ENCODE measurements at regions not wholly inside any gene's neighbourhood (a gene's known extent, or its start where the extent isn't known, plus 50 kb on each side); places are given as distances from the start of the nearest gene placed in this dataset.

DNA sequence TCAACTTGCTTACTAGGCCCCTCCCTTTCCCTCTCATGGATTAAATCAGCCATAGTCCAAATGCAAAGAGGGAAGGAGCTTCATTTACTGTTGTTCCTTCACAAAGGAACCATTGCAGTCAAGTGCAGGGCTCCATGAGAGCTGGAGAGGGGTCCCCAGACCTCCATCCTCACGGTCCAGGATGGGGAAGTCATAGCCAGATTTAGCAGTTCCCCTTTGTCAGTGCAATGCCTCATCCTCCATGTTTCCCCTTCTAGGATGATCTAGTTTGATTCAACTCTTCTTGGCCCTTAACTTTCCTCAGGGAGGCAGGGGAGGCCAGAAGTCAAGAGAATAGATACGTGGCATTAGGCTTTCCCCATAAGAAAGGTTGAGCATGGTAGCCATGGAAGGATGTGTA is 66.5 kb upstream of the FUCA2 start:
- intact Hi-C loops (cut with DNase I): loop anchor here in 3 of 4 donors (5.0 to 10.0 kb wide), 4 partner anchors 264 to 439 kb away; partner anchors contain the start of gene LTV1 (in 2 of the 3)
- no peaks in the 10 kb centered on the region for H3K9me3 ChIP-seq (ENCODE audit: control insufficient read depth, low read length)
- H3K4me3 ChIP-seq (ENCODE audit: low read length): no peak overlapping the region
- DNase-seq: no peak
- H3K27ac ChIP-seq (ENCODE audit: low read length): no peak overlapping the region
- WGBS: 69% methylated on average over 2 of the region's 2 CpGs
- H3K27me3 ChIP-seq (ENCODE audit: control insufficient read depth, insufficient read depth): no peaks in the 10 kb centered on the region
- H3K4me1 ChIP-seq (ENCODE audit: control insufficient read depth, insufficient read depth, low read length): no peaks in the 10 kb centered on the region
- ATAC-seq: no peak

- Histone ChIP-seq H3K27ac (ENCODE audit: low read length) (no peak overlapping the region), H3K4me1 (ENCODE audit: control insufficient read depth, insufficient read depth, low read length) (no peaks in the 10 kb centered on the region), H3K4me3 (ENCODE audit: low read length) (no peak overlapping the region), H3K27me3 (ENCODE audit: control insufficient read depth, insufficient read depth) (no peaks in the 10 kb centered on the region), H3K9me3 (ENCODE audit: control insufficient read depth, low read length) (no peaks in the 10 kb centered on the region)
- intact Hi-C loops (cut with DNase I): loop anchor here in 3 of 4 donors (1.0 to 10.0 kb wide), 5 partner anchors 266 to 441 kb away; partner anchors contain the start of gene LTV1 (in 2 of the 3)
- no peak for ATAC-seq
- WGBS: 60% methylated on average over 6 of the region's 6 CpGs
- DNase-seq: no peak
These were observed 64.4 kb upstream of the FUCA2 start for GRCh38 chr6:143575901-143576426.

GRCh38 chr6:143575440-143575839 is 63.9 kb upstream of the FUCA2 start:
- Histone ChIP-seq H3K9me3 (ENCODE audit: control insufficient read depth, low read length) (no peaks in the 10 kb centered on the region), H3K27me3 (ENCODE audit: control insufficient read depth, insufficient read depth) (no peaks in the 10 kb centered on the region), H3K4me1 (ENCODE audit: control insufficient read depth, insufficient read depth, low read length) (no peaks in the 10 kb centered on the region), H3K27ac (ENCODE audit: low read length) (no peak overlapping the region), H3K4me3 (ENCODE audit: low read length) (no peak overlapping the region)
- intact Hi-C loops (cut with DNase I): loop anchor here in 3 of 4 donors (1.0 to 10.0 kb wide), 5 partner anchors 267 to 442 kb away; partner anchors contain the start of gene LTV1 (in 2 of the 3)
- 10% methylated on average over 5 of the region's 5 CpGs for WGBS
- DNase-seq (no peak), ATAC-seq (peak; percentile 81 to 88)

- H3K27ac ChIP-seq (ENCODE audit: low read length): no peak overlapping the region
- intact Hi-C loops (cut with DNase I): loop anchor here in 2 of 4 donors (5.0 to 10.0 kb wide), 2 partner anchors 275 to 442 kb away; partner anchors contain the start of gene LTV1 (in 1 of the 2)
- DNase-seq (no peak), ATAC-seq (no peak)
- H3K27me3 ChIP-seq (ENCODE audit: control insufficient read depth, insufficient read depth): no peaks in the 10 kb centered on the region
- WGBS: 77% methylated on average over 13 of the region's 13 CpGs
- H3K4me3 ChIP-seq (ENCODE audit: low read length): no peak overlapping the region
- no peaks in the 10 kb centered on the region for H3K9me3 ChIP-seq (ENCODE audit: control insufficient read depth, low read length)
- H3K4me1 ChIP-seq (ENCODE audit: control insufficient read depth, insufficient read depth, low read length): no peaks in the 10 kb centered on the region
These were observed 58.8 kb upstream of the FUCA2 start for GRCh38 chr6:143570147-143570853.

DNA sequence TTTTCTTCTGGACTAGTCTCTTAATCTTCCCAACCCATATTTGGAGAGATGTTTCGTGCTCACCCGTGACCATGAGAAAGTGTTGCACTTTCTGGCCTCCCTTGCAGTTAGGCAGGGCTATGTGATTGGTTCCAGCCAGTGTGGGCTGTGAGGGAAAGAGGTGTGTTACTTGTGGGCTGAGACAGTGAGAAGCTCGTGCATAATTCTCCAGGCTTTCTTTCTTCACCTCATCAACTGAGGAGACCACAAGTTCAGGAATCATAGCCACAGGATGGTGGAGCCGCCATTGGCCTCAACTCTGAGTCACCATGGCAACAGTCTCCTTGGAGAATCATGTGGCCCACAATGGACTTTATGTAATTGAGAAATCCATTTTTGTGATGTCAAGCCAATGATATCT is 57.5 kb upstream of the FUCA2 start:
- ATAC-seq (no peak), DNase-seq (no peak)
- Histone ChIP-seq H3K27ac (ENCODE audit: low read length) (no peak overlapping the region), H3K27me3 (ENCODE audit: control insufficient read depth, insufficient read depth) (no peaks in the 10 kb centered on the region), H3K9me3 (ENCODE audit: control insufficient read depth, low read length) (no peaks in the 10 kb centered on the region), H3K4me1 (ENCODE audit: control insufficient read depth, insufficient read depth, low read length) (no peaks in the 10 kb centered on the region), H3K4me3 (ENCODE audit: low read length) (no peak overlapping the region)
- WGBS: 63% methylated on average over 4 of the region's 4 CpGs
- intact Hi-C loops (cut with DNase I): no loop called here

DNA sequence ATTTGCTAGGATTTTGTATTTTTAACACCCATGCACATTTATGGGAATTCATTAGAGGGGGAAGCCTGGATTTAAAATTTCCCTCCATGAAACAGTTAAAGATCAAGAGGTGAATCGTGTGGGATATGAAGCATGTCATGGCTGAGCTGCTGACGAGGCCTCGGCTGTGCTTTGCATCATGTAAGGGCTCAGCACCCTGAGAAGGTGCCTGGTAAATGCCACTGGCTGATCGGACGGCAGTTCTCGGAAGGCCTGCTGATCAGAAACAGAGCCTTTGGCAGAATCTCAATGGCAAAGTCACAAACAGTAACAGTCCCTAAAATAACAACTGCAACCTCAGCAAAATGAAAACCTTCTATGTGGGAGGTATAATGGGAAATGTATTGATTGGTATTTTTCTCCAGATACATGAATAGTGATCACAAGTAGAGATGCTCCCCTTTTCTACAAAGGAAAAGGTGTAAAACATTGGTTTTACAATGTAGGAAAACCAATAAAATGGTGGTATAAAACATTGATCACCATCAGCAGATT is 53.0 kb upstream of the FUCA2 start:
- H3K27ac ChIP-seq (ENCODE audit: low read length): no peak overlapping the region
- no peak overlapping the region for H3K4me3 ChIP-seq (ENCODE audit: low read length)
- H3K9me3 ChIP-seq (ENCODE audit: control insufficient read depth, low read length): no peaks in the 10 kb centered on the region
- H3K4me1 ChIP-seq (ENCODE audit: control insufficient read depth, insufficient read depth, low read length): no peaks in the 10 kb centered on the region
- intact Hi-C loops (cut with DNase I): no loop called here
- H3K27me3 ChIP-seq (ENCODE audit: control insufficient read depth, insufficient read depth): no peaks in the 10 kb centered on the region
- ATAC-seq (peak; percentile 73 to 90), DNase-seq (peak; percentile 60 to 64 (median 60))
- 61% methylated on average over 6 of the region's 6 CpGs for WGBS

DNA sequence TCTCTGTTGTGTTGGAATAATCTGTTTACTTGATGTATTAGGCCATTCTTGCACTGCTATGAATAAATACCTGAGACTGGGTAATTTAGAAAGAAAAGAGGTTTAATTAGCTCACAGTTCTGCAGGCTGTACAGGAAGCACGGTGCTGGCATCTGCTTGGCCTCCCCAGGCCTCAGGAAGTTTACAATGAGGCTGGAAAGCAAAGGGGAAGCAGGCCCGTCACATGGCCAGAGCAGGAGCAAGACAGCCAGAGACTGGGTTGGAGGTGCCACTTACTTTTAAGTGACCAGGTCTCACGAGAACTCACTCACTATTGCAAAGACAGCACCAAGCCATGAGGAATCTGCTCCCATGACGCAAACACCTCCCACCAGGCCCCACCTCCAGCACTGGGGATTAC is 50.6 kb upstream of the FUCA2 start:
- intact Hi-C loops (cut with DNase I): no loop called here
- 85% methylated on average over 4 of the region's 4 CpGs for WGBS
- Histone ChIP-seq H3K27me3 (ENCODE audit: control insufficient read depth, insufficient read depth) (no peaks in the 10 kb centered on the region), H3K9me3 (ENCODE audit: control insufficient read depth, low read length) (no peaks in the 10 kb centered on the region), H3K27ac (ENCODE audit: low read length) (no peak overlapping the region), H3K4me3 (ENCODE audit: low read length) (no peak overlapping the region), H3K4me1 (ENCODE audit: control insufficient read depth, insufficient read depth, low read length) (no peaks in the 10 kb centered on the region)
- no peak for DNase-seq
- no peak for ATAC-seq

All from right cardiac atrium (tissue), 5 donors.